ENCODE measurements at regions not wholly inside any gene's neighbourhood (a gene's known extent, or its start where the extent isn't known, plus 50 kb on each side); places are given as distances from the start of the nearest gene placed in this dataset.

DNA sequence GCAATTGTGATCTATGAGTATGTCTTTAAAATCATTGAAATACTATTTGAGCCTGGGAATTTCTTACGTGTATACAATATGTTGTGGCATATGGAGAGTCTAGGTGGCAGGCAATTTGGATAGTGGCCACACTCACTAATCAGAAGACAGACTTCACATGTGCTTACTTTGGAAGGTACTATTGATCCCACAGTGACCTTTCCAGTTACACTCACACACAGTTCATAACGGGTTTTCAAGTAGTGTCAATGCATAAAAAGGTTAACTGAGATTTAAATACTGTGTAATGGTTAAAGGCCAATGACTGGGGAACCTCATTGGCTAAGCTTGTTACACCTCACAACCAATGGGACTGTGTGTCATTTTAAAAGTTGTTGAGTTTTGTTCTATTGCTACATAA is 783.2 kb downstream of the RPA4 start:
- no peak for DNase-seq

DNA sequence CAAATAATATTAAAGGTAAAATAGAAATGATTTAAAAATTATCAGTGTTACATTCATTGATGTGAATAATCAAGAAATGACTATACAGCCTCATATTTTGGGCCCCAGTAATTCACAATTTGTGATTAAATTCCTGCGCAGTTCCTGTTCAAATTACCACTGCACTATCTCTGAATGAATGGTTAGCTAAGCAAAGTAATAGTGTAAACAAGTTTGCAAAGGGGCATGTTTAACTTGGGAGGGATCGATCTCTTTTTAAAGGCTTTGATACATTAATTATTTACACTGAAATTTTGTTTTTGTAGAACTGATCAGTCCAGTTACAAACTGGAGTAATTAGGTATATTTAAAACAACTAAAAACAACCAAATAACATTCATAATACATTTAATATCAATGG is 784.4 kb downstream of the RPA4 start:
- DNase-seq = no peak

GRCh38 chrX:97672138-97672537 is 788.4 kb downstream of the RPA4 start:
- DNase-seq = no peak

- no peak for DNase-seq
Observed at GRCh38 chrX:97672608-97673007, 788.9 kb downstream of the RPA4 start.

DNA sequence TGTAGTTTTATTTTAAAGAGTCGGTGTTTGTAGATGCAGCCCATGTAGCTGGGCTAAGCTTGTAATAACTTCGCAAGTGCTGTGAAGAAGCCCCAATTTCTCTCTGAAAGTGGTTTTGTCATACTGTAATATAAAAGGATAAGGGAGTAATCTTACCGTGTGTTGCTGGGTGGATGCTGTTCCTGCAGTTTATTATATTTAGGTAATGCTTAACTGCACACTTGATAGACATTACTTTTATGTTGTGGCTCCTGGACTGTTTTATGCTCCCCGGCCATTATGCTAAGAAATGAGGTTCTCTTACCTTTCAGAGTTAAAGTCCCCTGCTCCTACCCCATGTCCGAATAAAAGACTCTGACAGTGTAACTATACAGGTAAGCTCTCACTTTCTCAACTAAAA is 789.4 kb downstream of the RPA4 start:
- DNase-seq = no peak

- no peak for DNase-seq
Observed at GRCh38 chrX:97682991-97683840, 799.5 kb downstream of the RPA4 start.

DNA sequence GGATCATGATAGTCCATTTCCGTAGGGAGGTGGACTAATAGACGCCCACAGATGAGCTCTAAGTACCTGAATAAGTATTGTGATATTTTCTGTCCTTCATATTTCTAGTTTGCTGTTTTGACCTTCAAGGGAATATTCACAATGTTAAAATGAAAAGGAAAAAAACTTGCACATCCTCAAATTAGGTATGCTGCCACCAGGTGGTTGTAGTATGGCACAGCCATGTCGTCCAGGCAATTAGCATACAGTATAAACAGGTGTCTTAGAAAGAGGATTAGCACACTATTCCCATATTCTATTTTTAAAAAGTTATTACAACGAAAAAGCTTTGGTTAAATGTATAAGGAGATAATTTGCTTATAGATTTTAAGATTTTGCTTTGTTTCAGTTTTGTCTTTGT is 802.0 kb downstream of the RPA4 start:
- peak; percentile 28 for DNase-seq

GRCh38 chrX:97691901-97692455 is 808.3 kb downstream of the RPA4 start:
- no peak for DNase-seq

- no peak for DNase-seq
Observed at GRCh38 chrX:97692575-97692974, 808.9 kb downstream of the RPA4 start.

DNA sequence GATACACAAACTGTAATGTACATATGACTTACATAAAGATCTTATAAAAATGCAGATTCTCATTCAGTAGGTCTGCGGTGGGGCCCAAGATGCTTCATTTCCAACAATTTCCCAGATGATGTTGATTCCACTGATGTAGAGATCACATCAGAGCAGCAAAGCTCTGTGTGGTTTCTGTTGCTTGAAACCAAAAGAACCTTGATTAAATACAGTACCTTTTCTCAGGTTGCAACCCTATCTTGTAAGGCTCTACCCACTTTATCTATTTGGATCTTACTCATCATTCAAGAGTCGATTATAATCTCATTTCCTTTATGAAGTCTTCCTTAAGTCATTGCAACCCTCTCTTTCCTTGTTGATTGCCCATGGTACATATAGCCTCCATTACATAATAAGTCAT is 816.8 kb downstream of the RPA4 start:
- no peak for DNase-seq

- DNase-seq = no peak
Observed at GRCh38 chrX:97704474-97704873, 820.8 kb downstream of the RPA4 start.

- no peak for DNase-seq
Observed at GRCh38 chrX:97704881-97705280, 821.2 kb downstream of the RPA4 start.

GRCh38 chrX:97705936-97706335 is 822.2 kb downstream of the RPA4 start:
- DNase-seq = no peak

GRCh38 chrX:97714072-97714471 is 830.4 kb downstream of the RPA4 start:
- DNase-seq = no peak

DNA sequence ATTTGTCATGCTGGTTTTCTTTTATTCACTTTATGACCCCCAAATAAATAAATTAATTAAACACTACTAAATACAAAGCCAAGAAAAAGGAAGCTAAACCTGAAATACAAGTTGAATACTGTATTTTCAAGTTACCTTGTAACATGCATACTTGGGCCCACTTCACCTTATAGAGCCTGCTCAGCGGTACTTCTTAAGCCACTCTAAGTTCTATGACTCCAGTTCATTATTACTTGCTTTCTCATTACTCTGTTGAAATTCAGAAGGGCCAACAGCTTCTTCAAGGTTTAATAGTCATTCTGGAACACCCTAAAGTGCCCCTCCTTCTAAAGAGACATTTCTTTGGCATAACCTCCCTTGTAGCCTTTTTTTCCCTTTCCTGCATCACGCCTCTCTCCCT is 844.5 kb downstream of the RPA4 start:
- DNase-seq = no peak

DNA sequence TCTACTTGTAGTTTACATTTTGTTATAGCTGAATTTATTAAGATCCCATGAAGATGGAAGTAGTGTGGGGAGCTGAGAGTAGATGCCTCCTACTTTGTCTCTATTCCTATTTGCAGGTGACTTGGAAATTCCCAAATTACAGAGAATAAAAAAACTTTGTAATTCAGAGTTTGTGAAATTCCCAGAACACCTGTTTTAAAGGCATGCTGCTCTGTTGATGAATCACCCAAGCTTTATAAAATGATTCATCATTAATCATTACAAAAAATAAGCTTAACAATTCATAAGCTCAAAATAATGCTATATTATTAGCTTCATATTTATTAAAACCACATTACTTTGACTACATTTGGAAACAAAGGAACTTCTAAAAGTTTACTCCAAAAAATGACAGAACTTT is 856.3 kb downstream of the RPA4 start:
- no peak for DNase-seq

DNA sequence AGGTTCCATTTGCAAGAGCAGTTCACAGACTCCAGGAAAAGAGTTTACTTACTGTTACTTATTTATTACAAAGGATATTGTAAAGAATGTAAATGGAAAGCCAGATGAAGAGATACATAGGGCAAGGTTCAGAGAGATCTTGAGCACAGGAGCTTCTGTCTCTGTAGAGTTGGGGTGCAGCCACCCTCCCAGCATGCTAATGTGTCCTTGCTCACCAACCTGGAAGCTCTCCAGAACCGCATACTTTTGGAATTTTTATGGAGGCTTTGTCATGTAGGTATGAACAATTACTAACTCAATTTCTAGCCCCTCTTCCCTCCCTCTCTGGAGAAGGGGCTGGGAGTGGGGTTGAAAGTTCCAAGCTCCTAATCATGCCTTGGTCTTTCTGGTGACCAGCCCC is 857.2 kb downstream of the RPA4 start:
- no peak for DNase-seq

- DNase-seq = no peak
Observed at GRCh38 chrX:97743014-97743413, 859.3 kb downstream of the RPA4 start.

- DNase-seq = no peak
Observed at GRCh38 chrX:97747346-97747745, 863.6 kb downstream of the RPA4 start.

DNA sequence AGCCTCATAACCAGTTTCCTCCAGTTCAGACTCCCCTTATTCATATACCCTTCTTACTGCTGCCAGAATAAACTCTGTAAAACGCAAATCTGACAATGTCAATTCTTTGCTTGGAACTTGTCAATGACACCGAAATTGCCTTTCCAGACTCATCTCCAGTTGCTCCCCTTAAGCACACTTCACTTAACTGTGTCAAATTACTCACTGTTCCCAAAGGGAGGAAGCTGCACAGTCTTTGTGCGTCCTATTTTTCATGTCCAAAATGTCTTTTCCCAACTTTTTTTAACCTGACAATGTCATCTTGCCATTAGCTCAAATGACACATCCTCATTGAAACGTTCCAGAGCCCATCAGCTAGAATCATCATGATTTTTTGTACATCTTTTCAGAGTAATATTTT is 867.3 kb downstream of the RPA4 start:
- DNase-seq = no peak

- no peak for DNase-seq
Observed at GRCh38 chrX:97751735-97752134, 868.0 kb downstream of the RPA4 start.

- DNase-seq = no peak
Observed at GRCh38 chrX:97756879-97757278, 873.2 kb downstream of the RPA4 start.

DNA sequence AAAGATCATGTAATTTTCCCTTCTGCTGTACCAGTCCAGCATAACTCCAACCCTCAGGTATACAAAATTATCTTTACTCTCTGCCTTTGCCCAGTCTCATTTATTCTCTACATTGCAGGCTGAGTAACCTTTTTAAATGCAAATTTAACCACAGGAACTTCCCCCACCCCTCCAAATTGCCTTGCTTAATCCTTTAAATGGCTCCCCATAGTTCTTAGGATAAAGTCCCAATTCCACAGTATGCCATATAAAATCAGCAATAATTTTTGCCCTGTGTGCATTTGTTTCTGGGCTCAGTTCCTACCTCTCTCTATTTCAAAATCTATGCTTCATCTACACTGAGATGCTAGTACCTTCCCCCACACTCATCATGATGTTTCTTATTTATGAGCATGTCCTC is 879.7 kb downstream of the RPA4 start:
- no peak for DNase-seq

DNA sequence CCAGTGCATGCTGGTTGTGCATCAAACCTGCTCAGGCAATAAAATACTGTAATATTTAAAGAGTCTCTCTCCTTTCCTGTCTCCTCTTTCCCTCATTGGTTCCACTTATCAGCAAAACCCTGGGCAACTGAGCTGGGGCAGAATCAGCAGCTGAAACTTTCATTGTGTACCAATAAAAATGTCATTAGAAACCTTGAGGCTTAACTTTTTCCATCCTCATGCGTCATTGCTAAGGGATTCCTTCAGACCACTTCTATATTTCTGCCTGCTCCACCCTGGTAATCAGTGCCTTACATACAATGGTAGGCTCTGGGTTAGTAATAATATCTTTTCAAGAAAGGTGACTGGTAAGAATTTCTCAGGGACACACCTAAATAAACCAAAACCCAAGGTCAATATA is 880.3 kb downstream of the RPA4 start:
- no peak for DNase-seq

DNA sequence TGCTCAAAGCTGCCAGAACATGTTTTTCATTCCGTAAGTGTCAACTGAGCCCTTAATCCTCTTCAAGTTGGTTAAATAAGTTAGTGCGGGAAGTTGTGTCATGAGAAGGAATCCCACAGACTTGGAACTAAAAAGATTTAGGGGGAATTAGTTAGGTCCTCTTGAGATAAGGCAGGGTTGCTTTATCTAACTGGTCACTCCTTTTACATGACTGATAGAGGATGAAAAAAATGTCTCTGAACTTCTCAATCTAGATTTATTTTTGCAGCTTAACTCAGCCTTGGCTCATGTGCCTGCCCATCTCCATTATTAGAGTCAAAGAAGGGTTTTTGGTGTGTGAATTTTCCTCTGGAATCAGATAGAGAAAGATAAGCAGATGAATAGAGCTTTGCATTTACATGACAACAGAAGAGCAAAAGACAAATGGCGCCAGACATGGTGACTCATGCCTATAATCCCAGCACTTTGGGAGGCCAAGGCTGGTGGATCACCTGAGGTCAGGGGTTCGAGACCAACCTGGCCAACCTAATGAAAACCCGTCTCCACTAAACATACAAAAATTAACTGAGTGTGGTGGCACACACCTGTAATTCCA is 882.9 kb downstream of the RPA4 start:
- DNase-seq = no peak
